HCT116 (cell line): ENCODE measurements at regions not wholly inside any gene's neighbourhood (a gene's known extent, or its start where the extent isn't known, plus 50 kb on each side); places are given as distances from the start of the nearest gene placed in this dataset.

Source experiments
- ATAC-seq: fragments of 200-7000 bp; cut with Tn5 transposase; 2 replicates; pipeline ENCODE4 v1.9.1; 2020; ENCODE audit warnings: mild to moderate bottlenecking, moderate library complexity
- BruUV-seq: library from RNA; stranded (reverse); fragments of 400-500 nt; replicated peaks from 2 replicates; lab custom pipeline; 2021; lab: Mats Ljungman, UMichigan
- CTCF ChIA-PET: fragments of 300-600 bp; sonication (Branson Sonifier 250); formaldehyde crosslinking; loops from one replicate; lab custom pipeline; 2021; ENCODE audit warnings: antibody characterized with exemption; lab: Charles Lee
- POLR2A ChIA-PET: fragments of 300-600, 350-600 bp; sonication (Branson Sonifier 250); formaldehyde crosslinking; loops from one replicate; lab custom pipeline; 2021; ENCODE audit warnings: antibody characterized with exemption; lab: Charles Lee
- RAD21 ChIA-PET, 2 experiments: fragments of 300-600 bp; sonication (Branson Sonifier 250); formaldehyde crosslinking; loops; one replicate each; lab custom pipeline; 2023; ENCODE audit warnings: low total read pairs in 2 of 2; ENCODE audit not compliant: uncharacterized antibody in 2 of 2, unreplicated experiment in 2 of 2, low non-redundant PET in 1 of 2; lab: Charles Lee
- DNase-seq: peaks from one replicate; pipeline ENCODE4 v3.0.0-alpha.2; 2010; ENCODE audit warnings: low read depth, low spot score
- H2AFZ ChIP-seq: fragments of 200-600 bp; shearing (Covaris generic), sonication (generic); 2 replicates; pipeline ENCODE4 v1.6.1; 2017; ENCODE audit warnings: low read depth, mixed run types, mixed read lengths, antibody characterized with exemption, low read length; ENCODE audit not compliant: poor library complexity, severe bottlenecking
- H3K27ac ChIP-seq: 2 replicates; pipeline ENCODE4 v1.5.1; 2012; ENCODE audit warnings: low read depth, low read length
- H3K27me3 ChIP-seq: fragments of 200-600 bp; sonication (generic); 2 replicates; pipeline ENCODE4 v1.6.1; 2016; ENCODE audit warnings: mixed run types, low read length, mixed read lengths; ENCODE audit not compliant: insufficient read depth
- H3K36me3 ChIP-seq, 2 experiments: fragments of 200-500 bp in 1 of 2; fragments of 200-600 bp in 1 of 2; sonication (Bioruptor generic) in 1 of 2; sonication (generic) in 1 of 2; 2 replicates each; pipeline versions ENCODE4 v1.5.1 to v1.6.1; 2014 to 2016; ENCODE audit warnings: low read length in 2 of 2, inconsistent platforms in 1 of 2, mixed read lengths in 1 of 2, mixed run types in 1 of 2; ENCODE audit not compliant: insufficient read depth in 2 of 2, control insufficient read depth in 1 of 2
- H3K4me1 ChIP-seq, 2 experiments: fragments of 200-600 bp in 1 of 2; sonication (generic) in 1 of 2; 2 replicates each; pipeline versions ENCODE4 v1.5.1 to v1.6.1; 2012 to 2017; ENCODE audit warnings: low read length in 2 of 2, inconsistent platforms in 1 of 2, mild to moderate bottlenecking in 1 of 2, mixed read lengths in 1 of 2, mixed run types in 1 of 2, moderate library complexity in 1 of 2; ENCODE audit not compliant: insufficient read depth in 2 of 2, control insufficient read depth in 1 of 2
- H3K4me2 ChIP-seq: fragments of 200-600 bp; sonication (generic); 2 replicates; pipeline ENCODE4 v1.6.1; 2017; ENCODE audit warnings: mixed run types, low read length, mixed read lengths
- H3K4me3 ChIP-seq, 2 experiments: fragments of 200-600 bp in 1 of 2; sonication (generic) in 1 of 2; replicated peaks in 1 of 2; 2 replicates each; pipeline ENCODE4 v1.5.1; 2011 to 2016; ENCODE audit warnings: low read length in 2 of 2, control low read depth in 1 of 2, low read depth in 1 of 2, mild to moderate bottlenecking in 1 of 2, mixed read lengths in 1 of 2, mixed run types in 1 of 2
- H3K79me2 ChIP-seq: fragments of 200-600 bp; sonication (generic); 2 replicates; pipeline ENCODE4 v1.6.1; 2017; ENCODE audit warnings: mild to moderate bottlenecking, mixed run types, low read length, moderate library complexity, mixed read lengths; ENCODE audit not compliant: insufficient read depth
- H3K9ac ChIP-seq: fragments of 200-600 bp; sonication (generic); 2 replicates; pipeline ENCODE4 v1.6.1; 2016; ENCODE audit warnings: low read length, mixed read lengths
- H3K9me2 ChIP-seq: fragments of 200-600 bp; sonication (generic), shearing (Covaris generic); 2 replicates; pipeline ENCODE4 v1.6.1; 2017; ENCODE audit warnings: mixed run types, mild to moderate bottlenecking, moderate library complexity; ENCODE audit not compliant: insufficient read depth
- H3K9me3 ChIP-seq, 2 experiments: fragments of 200-500 bp in 1 of 2; fragments of 200-600 bp in 1 of 2; sonication (Bioruptor generic) in 1 of 2; sonication (generic) in 1 of 2; 2 replicates each; pipeline ENCODE4 v1.6.1; 2014 to 2017; ENCODE audit warnings: low read length in 2 of 2, mixed read lengths in 2 of 2, inconsistent platforms in 1 of 2, low read depth in 1 of 2, mild to moderate bottlenecking in 1 of 2, mixed run types in 1 of 2, moderate library complexity in 1 of 2; ENCODE audit not compliant: control insufficient read depth in 1 of 2, insufficient read depth in 1 of 2
- H4K20me1 ChIP-seq: fragments of 200-600 bp; sonication (generic), shearing (Covaris generic); 2 replicates; pipeline ENCODE4 v1.6.1; 2017; ENCODE audit warnings: mixed run types, mild to moderate bottlenecking, moderate library complexity; ENCODE audit not compliant: insufficient read depth
- CEBPB ChIP-seq: IDR thresholded peaks from 2 replicates; pipeline ENCODE4 v1.6.1; 2012; ENCODE audit warnings: low read depth
- CTCF ChIP-seq, 3 experiments: fragments of 200-600 bp in 1 of 3; sonication (generic) in 1 of 3; IDR thresholded peaks in 2 of 3; conservative IDR thresholded peaks in 1 of 3; 2 replicates each; pipeline ENCODE4 v1.5.1; 2012 to 2017; ENCODE audit warnings: low read depth in 2 of 3, low read length in 2 of 3, antibody characterized with exemption in 1 of 3, borderline replicate concordance in 1 of 3, control low read depth in 1 of 3, mild to moderate bottlenecking in 1 of 3, mixed read lengths in 1 of 3, mixed run types in 1 of 3, moderate library complexity in 1 of 3; ENCODE audit not compliant: insufficient read depth in 1 of 3
- ELF1 ChIP-seq: IDR thresholded peaks from 2 replicates; pipeline ENCODE4 v1.6.1; 2012; ENCODE audit warnings: low read depth, borderline replicate concordance
- EZH2phosphoT487 ChIP-seq: fragments of 200-600 bp; IDR thresholded peaks from 2 replicates; pipeline ENCODE4 v1.6.1; 2018; ENCODE audit warnings: antibody characterized with exemption, borderline replicate concordance
- FOSL1 ChIP-seq: IDR thresholded peaks from 2 replicates; pipeline ENCODE4 v1.6.1; 2012; ENCODE audit warnings: low read depth
- JUND ChIP-seq: IDR thresholded peaks from 2 replicates; pipeline ENCODE4 v1.6.1; 2012
- MAX ChIP-seq: IDR thresholded peaks from 2 replicates; pipeline ENCODE4 v1.6.1; 2012
- RAD21 ChIP-seq: IDR thresholded peaks from 2 replicates; pipeline ENCODE4 v1.6.1; 2012; ENCODE audit warnings: low read depth, mild to moderate bottlenecking
- SP1 ChIP-seq: IDR thresholded peaks from 2 replicates; pipeline ENCODE4 v1.6.1; 2012; ENCODE audit warnings: low read depth
- YY1 ChIP-seq: IDR thresholded peaks from 2 replicates; pipeline ENCODE4 v1.6.1; 2011; ENCODE audit warnings: low read length, low read depth, moderate library complexity, mild to moderate bottlenecking; ENCODE audit not compliant: insufficient replicate concordance; ENCODE audit errors: extremely low read depth
- intact Hi-C: fragments of 100-400 bp; cut with micrococcal nuclease; formaldehyde crosslinking; loops from 2 replicates; pipeline ENCODE4 v1.10.0; 2022

GRCh38 chr7:120170834-120171233, 102.1 kb upstream of the KCND2 start:
- no peak overlapping the region for H3K27ac ChIP-seq
- intact Hi-C loops = no loop called here
- H3K4me1 ChIP-seq = peaks cover 6 to 17% of the 10 kb centered on the region in 2 experiments; a peak in 3 of 4 replicates
- H3K4me2 ChIP-seq = peak overlapping the region; percentile 32
- DNase-seq (no peak), ATAC-seq (no peak)
- ChIA-PET RAD21 (no interaction called here), CTCF (no interaction called here), POLR2A (no interaction called here)
- no TSS peak for BruUV-seq
- H3K9me2 ChIP-seq = no peaks in the 10 kb centered on the region
- no peaks in the 10 kb centered on the region for H4K20me1 ChIP-seq
- H3K79me2 ChIP-seq = no peaks in the 10 kb centered on the region
- peak overlapping the region; percentile 49 for H2AFZ ChIP-seq
- H3K27me3 ChIP-seq = no peaks in the 10 kb centered on the region
- H3K36me3 ChIP-seq = no peaks in the 10 kb centered on the region
- H3K9ac ChIP-seq = no peak overlapping the region
- TF ChIP-seq JUND (0 out of 2 replicates have a peak, but pooled peaks have one; percentile 11), CTCF (IDR thresholded peaks at IDR 0.05 in 2 of 3, conservative IDR thresholded peaks at IDR 0.05 in 1 of 3; ENCODE audit: borderline replicate concordance in 1 of 3, insufficient read depth in 1 of 3, low read depth in 2 of 3, low read length in 2 of 3) (no peak)
- H3K9me3 ChIP-seq = no peaks in the 10 kb centered on the region
- no peak overlapping the region for H3K4me3 ChIP-seq

- Histone ChIP-seq H3K9me3 (no peaks in the 10 kb centered on the region), H3K4me1 (peaks cover 6 to 17% of the 10 kb centered on the region in 2 experiments; a peak in 3 of 4 replicates)
- peak; percentile 6 for DNase-seq
- RAD21 ChIA-PET = no interaction called here
- TF ChIP-seq ELF1 (no peak), MAX (no peak), CEBPB (no peak), RAD21 (no peak), EZH2phosphoT487 (no peak), JUND (peak; percentile 47; the same call in 1 of the 2 replicates), YY1 (no peak), FOSL1 (peak; percentile 71), SP1 (peak; percentile 44)
- TF ChIP-seq, all 23 proteins: peak for 3
- H3K4me3 ChIP-seq = no peak overlapping the region
- H3K36me3 ChIP-seq = no peaks in the 10 kb centered on the region
- no peaks in the 10 kb centered on the region for H3K9me2 ChIP-seq
- no TSS peak for BruUV-seq
- H3K27ac ChIP-seq = no peak overlapping the region; the same call in 1 of the 2 replicates
- POLR2A ChIA-PET = no interaction called here
- H3K9ac ChIP-seq = no peak overlapping the region
- intact Hi-C loops = no loop called here
- H2AFZ ChIP-seq = peak overlapping the region; percentile 49
- ATAC-seq = peak; percentile 46; the same call in 1 of the 2 replicates
- H3K79me2 ChIP-seq = no peaks in the 10 kb centered on the region
- no peaks in the 10 kb centered on the region for H3K27me3 ChIP-seq
- H4K20me1 ChIP-seq = no peaks in the 10 kb centered on the region
- peak overlapping the region; percentile 32 for H3K4me2 ChIP-seq
- CTCF ChIA-PET = no interaction called here
These were observed 101.6 kb upstream of the KCND2 start for GRCh38 chr7:120171406-120171805.
